ENCODE measurements at regions not wholly inside any gene's neighbourhood (a gene's known extent, or its start where the extent isn't known, plus 50 kb on each side); places are given as distances from the start of the nearest gene placed in this dataset.

DNA sequence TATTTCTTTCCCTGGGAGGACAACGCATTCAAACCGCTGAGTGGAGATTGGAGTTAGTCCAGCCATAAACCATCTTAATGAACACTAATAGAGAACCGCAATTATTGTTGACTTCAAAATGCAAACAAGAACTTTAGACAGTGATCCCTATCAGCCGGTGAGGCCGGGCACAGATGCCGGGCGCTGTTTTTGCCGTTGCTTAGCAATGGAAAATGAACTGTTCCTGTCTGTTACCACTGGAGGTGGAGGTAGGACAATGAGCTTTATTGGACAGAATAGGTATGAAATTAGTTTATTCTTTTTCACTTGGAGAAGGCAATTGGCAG, 216.8 kb downstream of the TTC8 start:
- DNase-seq (ENCODE audit: low read depth) = no peak
- H3K4me3 ChIP-seq (ENCODE audit: control insufficient read depth, low read depth, low read length) = peak overlapping the region; percentile 49
- TF ChIP-seq, protein P1, sequence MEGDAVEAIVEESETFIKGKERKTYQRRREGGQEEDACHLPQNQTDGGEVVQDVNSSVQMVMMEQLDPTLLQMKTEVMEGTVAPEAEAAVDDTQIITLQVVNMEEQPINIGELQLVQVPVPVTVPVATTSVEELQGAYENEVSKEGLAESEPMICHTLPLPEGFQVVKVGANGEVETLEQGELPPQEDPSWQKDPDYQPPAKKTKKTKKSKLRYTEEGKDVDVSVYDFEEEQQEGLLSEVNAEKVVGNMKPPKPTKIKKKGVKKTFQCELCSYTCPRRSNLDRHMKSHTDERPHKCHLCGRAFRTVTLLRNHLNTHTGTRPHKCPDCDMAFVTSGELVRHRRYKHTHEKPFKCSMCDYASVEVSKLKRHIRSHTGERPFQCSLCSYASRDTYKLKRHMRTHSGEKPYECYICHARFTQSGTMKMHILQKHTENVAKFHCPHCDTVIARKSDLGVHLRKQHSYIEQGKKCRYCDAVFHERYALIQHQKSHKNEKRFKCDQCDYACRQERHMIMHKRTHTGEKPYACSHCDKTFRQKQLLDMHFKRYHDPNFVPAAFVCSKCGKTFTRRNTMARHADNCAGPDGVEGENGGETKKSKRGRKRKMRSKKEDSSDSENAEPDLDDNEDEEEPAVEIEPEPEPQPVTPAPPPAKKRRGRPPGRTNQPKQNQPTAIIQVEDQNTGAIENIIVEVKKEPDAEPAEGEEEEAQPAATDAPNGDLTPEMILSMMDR (IDR thresholded peaks at IDR 0.05; ENCODE audit: control insufficient read depth, insufficient read depth, low read depth, low read length, missing control alignments) = no peak

DNA sequence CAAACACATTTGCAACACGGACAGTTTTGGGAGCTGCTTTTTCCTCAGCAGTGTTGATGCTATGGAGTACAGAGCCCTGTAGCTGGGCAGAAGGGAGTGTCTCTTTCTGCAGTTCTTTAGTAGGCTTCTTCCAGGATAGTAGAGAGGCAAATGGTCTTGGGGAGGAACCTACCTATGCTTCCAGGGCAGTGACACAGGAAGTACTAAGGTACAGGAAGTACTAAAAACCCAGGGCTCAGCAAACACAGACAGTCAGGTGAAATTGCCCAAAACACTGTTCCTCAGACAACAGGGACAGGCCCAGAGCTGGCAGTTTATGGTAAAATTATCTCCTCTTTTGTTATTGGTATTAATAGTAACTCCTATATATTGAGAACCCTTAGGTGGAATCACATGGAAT, 217.6 kb downstream of the TTC8 start:
- no peak overlapping the region for H3K4me3 ChIP-seq (ENCODE audit: control insufficient read depth, low read depth, low read length)
- DNase-seq (ENCODE audit: low read depth) = no peak
- TF ChIP-seq, protein P1 (IDR thresholded peaks at IDR 0.05; ENCODE audit: control insufficient read depth, insufficient read depth, low read depth, low read length, missing control alignments) = no peak

DNA sequence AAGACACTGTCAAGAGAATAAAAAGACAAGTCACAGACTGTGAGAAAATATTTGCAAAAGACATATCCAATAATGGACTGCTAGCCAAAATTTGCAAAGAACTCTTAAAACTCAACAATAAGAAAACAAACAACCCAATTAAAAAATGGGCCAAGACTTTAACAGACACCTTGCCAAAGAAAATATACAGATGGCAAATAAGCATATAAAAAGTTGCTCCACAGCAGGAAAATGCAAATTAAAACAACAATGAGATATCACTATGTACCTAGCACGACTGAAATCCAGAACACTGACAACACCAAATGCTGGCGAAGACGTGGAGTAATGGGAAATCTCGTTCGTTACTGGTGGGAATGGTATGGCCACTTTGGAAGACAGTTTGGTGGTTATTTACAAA, 228.9 kb downstream of the TTC8 start:
- TF ChIP-seq, protein P1 (IDR thresholded peaks at IDR 0.05; ENCODE audit: control insufficient read depth, insufficient read depth, low read depth, low read length, missing control alignments) = no peak
- no peak overlapping the region for H3K4me3 ChIP-seq (ENCODE audit: control insufficient read depth, low read depth, low read length)
- DNase-seq (ENCODE audit: low read depth) = no peak

DNA sequence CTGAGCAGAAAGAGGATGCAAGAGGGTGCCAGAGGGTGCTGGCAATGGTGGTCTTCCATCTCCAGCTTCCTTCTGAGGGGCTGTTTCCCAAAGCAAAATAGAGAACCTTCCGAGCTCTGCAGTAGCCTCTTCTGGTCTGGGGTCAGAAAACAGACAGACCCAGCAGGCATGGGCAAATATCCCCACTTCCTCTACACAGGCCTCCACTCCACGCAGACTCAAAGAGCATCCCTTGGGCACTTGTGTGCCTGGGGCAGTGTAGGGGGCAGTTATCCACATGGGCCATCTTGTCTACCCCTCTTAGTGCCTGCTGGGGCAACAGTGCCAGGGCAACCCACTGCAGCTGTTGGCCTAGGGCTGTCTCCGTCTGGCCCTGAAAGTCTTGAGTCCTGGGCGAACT, 231.9 kb downstream of the TTC8 start:
- DNase-seq (ENCODE audit: low read depth) = no peak
- no peak overlapping the region for H3K4me3 ChIP-seq (ENCODE audit: control insufficient read depth, low read depth, low read length)
- TF ChIP-seq, protein P1 (IDR thresholded peaks at IDR 0.05; ENCODE audit: control insufficient read depth, insufficient read depth, low read depth, low read length, missing control alignments) = no peak

DNA sequence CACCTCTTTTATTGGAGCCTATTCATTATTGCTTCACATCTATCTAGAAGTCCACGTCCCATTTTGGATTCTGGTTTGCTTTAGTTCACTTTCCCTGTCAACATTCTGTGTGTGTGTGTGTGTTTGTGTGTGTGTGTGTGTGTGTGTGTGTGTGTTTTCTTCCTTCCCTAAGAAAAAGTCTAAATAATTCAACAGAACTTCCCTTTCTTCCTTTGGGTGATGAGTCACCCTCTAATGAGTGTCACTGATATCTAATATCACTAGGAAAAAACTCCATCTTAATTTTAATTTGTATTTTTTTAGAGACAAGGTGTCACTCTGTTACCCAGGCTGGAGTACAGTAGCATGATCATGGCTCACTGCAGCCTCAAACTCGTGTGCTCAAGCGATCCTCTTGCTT, 234.2 kb downstream of the TTC8 start:
- no peak for DNase-seq (ENCODE audit: low read depth)
- H3K4me3 ChIP-seq (ENCODE audit: control insufficient read depth, low read depth, low read length) = no peak overlapping the region
- TF ChIP-seq, protein P1 (IDR thresholded peaks at IDR 0.05; ENCODE audit: control insufficient read depth, insufficient read depth, low read depth, low read length, missing control alignments) = no peak

DNA sequence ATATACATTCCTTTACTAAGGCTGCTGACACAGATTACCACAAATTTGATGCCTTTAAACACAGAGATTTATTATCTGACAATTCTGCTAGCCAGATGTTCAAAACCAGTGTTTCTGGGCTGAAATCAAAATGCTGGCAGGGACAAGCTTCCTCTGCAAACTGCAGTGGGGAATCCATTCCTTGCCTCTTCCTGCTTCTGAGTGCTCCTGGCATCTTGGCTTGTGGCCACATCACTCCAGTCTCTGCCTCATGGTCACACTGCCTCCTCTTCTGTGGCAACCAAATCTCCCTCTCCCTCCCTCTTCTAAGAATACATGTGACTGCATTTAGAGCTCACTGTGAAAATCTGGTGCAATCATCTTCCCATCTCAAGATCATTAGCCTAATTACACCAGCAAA, 235.7 kb downstream of the TTC8 start:
- DNase-seq (ENCODE audit: low read depth) = no peak
- TF ChIP-seq, protein P1 (IDR thresholded peaks at IDR 0.05; ENCODE audit: control insufficient read depth, insufficient read depth, low read depth, low read length, missing control alignments) = no peak
- H3K4me3 ChIP-seq (ENCODE audit: control insufficient read depth, low read depth, low read length) = no peak overlapping the region

DNA sequence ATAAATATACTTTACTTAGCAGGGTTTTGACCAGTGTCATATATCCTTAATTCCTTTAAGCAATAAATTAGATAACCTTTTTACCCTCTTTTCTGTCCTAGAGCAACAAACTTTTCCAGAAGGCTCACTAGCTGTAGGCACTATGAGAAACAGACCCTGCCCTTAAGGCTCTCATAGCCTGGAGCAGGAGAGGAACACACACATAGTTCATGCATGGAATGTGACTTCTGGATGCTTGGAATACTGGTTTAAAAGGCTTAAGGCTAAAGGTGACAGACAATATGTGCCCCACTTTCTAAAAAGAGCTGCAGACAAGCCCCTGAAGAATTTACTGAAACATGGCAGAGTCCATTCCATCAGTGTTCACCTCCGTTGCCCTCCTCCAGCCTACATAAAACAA, 237.2 kb downstream of the TTC8 start:
- H3K4me3 ChIP-seq (ENCODE audit: control insufficient read depth, low read depth, low read length) = no peak overlapping the region
- TF ChIP-seq, protein P1 (IDR thresholded peaks at IDR 0.05; ENCODE audit: control insufficient read depth, insufficient read depth, low read depth, low read length, missing control alignments) = no peak
- no peak for DNase-seq (ENCODE audit: low read depth)

Data from AG09309 (cell line).